H1 (cell line): ENCODE measurements at regions not wholly inside any gene's neighbourhood (a gene's known extent, or its start where the extent isn't known, plus 50 kb on each side); places are given as distances from the start of the nearest gene placed in this dataset.

Source experiments
- EP300 ChIP-seq, 2 experiments: IDR thresholded peaks; 1 replicate in 1 of 2; 2 replicates in 1 of 2; pipeline ENCODE4 v1.6.1; 2011 to 2012; ENCODE audit warnings: low read depth in 2 of 2, low read length in 2 of 2, mild to moderate bottlenecking in 2 of 2, borderline replicate concordance in 1 of 2, inconsistent platforms in 1 of 2, moderate library complexity in 1 of 2
- GTF2F1 ChIP-seq: IDR thresholded peaks from 2 replicates; pipeline ENCODE4 v1.6.1; 2012; ENCODE audit warnings: low read depth, low read length, improper control_type of control experiment, borderline replicate concordance
- KDM1A ChIP-seq: fragments of 200-600, 300-600 bp; sonication (generic); IDR thresholded peaks from 2 replicates; pipeline ENCODE4 v1.7.1; 2016; ENCODE audit warnings: mild to moderate bottlenecking, low read length, borderline replicate concordance
- TAF7 ChIP-seq: optimal IDR thresholded peaks from 2 replicates; pipeline ENCODE3; 2011; ENCODE audit warnings: low read depth, mild to moderate bottlenecking, inconsistent platforms, low read length, moderate library complexity, borderline replicate concordance
- TF ChIP-seq, protein P1 (sequence below), 3 experiments: IDR thresholded peaks; 1 replicate in 2 of 3; 2 replicates in 1 of 3; pipeline versions ENCODE4 v1.5.1 to v1.6.1; 2011; ENCODE audit warnings: low read length in 3 of 3, mild to moderate bottlenecking in 3 of 3, inconsistent platforms in 2 of 3, low read depth in 1 of 3, moderate library complexity in 1 of 3; ENCODE audit not compliant: insufficient read depth in 1 of 3; ENCODE audit errors: control extremely low read depth in 1 of 3

DNA sequence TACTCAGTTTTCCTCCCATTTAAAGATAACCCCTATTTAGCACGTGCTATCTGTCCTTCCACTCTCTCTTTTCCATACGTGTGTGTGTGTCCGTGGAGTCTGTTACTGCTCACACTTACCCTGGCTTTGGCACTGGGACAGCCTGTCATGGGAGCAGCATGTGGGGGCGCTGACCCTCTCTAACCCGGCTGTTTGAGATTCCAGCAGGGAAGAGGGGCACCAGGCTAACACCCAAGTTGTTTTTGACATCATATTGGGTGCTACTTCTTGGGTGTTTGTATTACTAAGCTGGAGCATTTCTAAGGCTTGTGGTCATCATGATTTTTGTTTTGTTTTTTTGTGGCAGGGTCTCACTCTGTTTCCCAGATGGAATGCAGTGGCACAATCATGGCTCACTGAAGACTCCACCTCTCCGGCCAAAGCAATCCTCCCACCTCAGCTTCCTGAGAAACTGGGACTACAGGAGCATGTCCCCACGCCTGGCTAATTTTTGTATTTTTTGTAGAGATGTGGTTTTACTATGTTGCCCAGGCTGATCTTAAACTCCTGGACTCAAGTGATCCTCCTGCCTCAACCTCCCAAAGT is 56.9 kb upstream of the SIMC1 start (continued):
- TF ChIP-seq EP300 (IDR thresholded peaks at IDR 0.05; ENCODE audit: borderline replicate concordance in 1 of 2, low read depth in 2 of 2, low read length in 2 of 2) (no peak), TAF7 (no peak), GTF2F1 (no peak), KDM1A (no peak)
- TF ChIP-seq, protein P1, sequence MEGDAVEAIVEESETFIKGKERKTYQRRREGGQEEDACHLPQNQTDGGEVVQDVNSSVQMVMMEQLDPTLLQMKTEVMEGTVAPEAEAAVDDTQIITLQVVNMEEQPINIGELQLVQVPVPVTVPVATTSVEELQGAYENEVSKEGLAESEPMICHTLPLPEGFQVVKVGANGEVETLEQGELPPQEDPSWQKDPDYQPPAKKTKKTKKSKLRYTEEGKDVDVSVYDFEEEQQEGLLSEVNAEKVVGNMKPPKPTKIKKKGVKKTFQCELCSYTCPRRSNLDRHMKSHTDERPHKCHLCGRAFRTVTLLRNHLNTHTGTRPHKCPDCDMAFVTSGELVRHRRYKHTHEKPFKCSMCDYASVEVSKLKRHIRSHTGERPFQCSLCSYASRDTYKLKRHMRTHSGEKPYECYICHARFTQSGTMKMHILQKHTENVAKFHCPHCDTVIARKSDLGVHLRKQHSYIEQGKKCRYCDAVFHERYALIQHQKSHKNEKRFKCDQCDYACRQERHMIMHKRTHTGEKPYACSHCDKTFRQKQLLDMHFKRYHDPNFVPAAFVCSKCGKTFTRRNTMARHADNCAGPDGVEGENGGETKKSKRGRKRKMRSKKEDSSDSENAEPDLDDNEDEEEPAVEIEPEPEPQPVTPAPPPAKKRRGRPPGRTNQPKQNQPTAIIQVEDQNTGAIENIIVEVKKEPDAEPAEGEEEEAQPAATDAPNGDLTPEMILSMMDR (IDR thresholded peaks at IDR 0.05; ENCODE audit: control extremely low read depth in 1 of 3, insufficient read depth in 1 of 3, low read depth in 1 of 3, low read length in 3 of 3): no peak
